K562 (cell line): ENCODE measurements at regions not wholly inside any gene's neighbourhood (a gene's known extent, or its start where the extent isn't known, plus 50 kb on each side); places are given as distances from the start of the nearest gene placed in this dataset.

ENCODE experiments used
- ATAC-seq: fragments of 200-7000 bp; cut with Tn5 transposase; 3 replicates; pipeline ENCODE4 v1.9.1; 2020; ENCODE audit warnings: moderate library complexity
- BruUV-seq: library from RNA; stranded (reverse); fragments of 400-500 nt; replicated peaks from 2 replicates; lab custom pipeline; 2021; lab: Mats Ljungman, UMichigan
- CTCF ChIA-PET: fragments of 300-600 bp; formaldehyde crosslinking; extraction: SDS; loops from one replicate; lab custom pipeline; 2021; ENCODE audit warnings: low intra/inter-chr PET ratio; lab: Yijun Ruan, JAX
- POLR2A ChIA-PET: fragments of 300-600, 350-650 bp; sonication (Branson Sonifier 250); formaldehyde crosslinking; extraction: SDS; loops from one replicate; lab custom pipeline; 2021; ENCODE audit warnings: antibody characterized with exemption, inconsistent platforms; lab: Yijun Ruan, JAX
- DNase-seq, 4 experiments: peaks; one replicate each; pipeline versions ENCODE4 v3.0.0 to v3.0.0-alpha.2; 2011 to 2018; ENCODE audit warnings: low spot score in 3 of 4, mixed read lengths in 3 of 4; ENCODE audit errors: extremely low read depth in 1 of 4
- FAIRE-seq: peaks from 2 replicates; lab custom pipeline; 2011; peaks lifted over from hg19 to GRCh38; lab: Jason Lieb, UNC
- H2AFZ ChIP-seq: 2 replicates; pipeline ENCODE4 v1.6.0; 2011; ENCODE audit warnings: low read depth, low read length, control low read depth, inconsistent platforms
- H3K27ac ChIP-seq: fragments of 200-600 bp; 3 replicates; pipeline ENCODE4 v1.8.0; 2011; ENCODE audit warnings: low read depth, mild to moderate bottlenecking, control low read depth, inconsistent platforms, low read length, moderate library complexity, mixed read lengths; ENCODE audit errors: extremely low read depth
- H3K27me3 ChIP-seq, 2 experiments: fragments of 300-600 bp in 1 of 2; 2 replicates in 1 of 2; 3 replicates in 1 of 2; pipeline versions ENCODE4 v1.6.0 to v1.8.0; 2011; ENCODE audit warnings: inconsistent platforms in 2 of 2, low read length in 2 of 2, mild to moderate bottlenecking in 1 of 2, mixed read lengths in 1 of 2, moderate library complexity in 1 of 2; ENCODE audit not compliant: control insufficient read depth in 2 of 2, insufficient read depth in 2 of 2
- H3K36me3 ChIP-seq: fragments of 300-600 bp; 3 replicates; pipeline ENCODE4 v1.8.0; 2011; ENCODE audit warnings: mild to moderate bottlenecking, low read length, inconsistent platforms; ENCODE audit not compliant: control insufficient read depth, insufficient read depth
- H3K4me1 ChIP-seq, 2 experiments: fragments of 200-600 bp in 1 of 2; replicated peaks in 1 of 2; 2 replicates in 1 of 2; 3 replicates in 1 of 2; pipeline versions ENCODE4 v1.5.1 to v1.8.0; 2011; ENCODE audit warnings: inconsistent platforms in 2 of 2, low read length in 2 of 2, mild to moderate bottlenecking in 1 of 2, mixed read lengths in 1 of 2, moderate library complexity in 1 of 2; ENCODE audit not compliant: control insufficient read depth in 2 of 2, insufficient read depth in 2 of 2
- H3K4me2 ChIP-seq: 2 replicates; pipeline ENCODE4 v1.6.1; 2011; ENCODE audit warnings: low read length, control low read depth, inconsistent platforms, mixed read lengths; ENCODE audit not compliant: insufficient read depth
- H3K4me3 ChIP-seq: fragments of 200-600 bp; sonication (generic), shearing (Covaris generic); 2 replicates; pipeline ENCODE4 v1.5.1; 2016; ENCODE audit warnings: control low read depth, inconsistent platforms
- H3K79me2 ChIP-seq: fragments of 200-600 bp; 3 replicates; pipeline ENCODE4 v1.8.0; 2011; ENCODE audit warnings: low read length, inconsistent platforms; ENCODE audit not compliant: control insufficient read depth, insufficient read depth
- H3K9ac ChIP-seq, 2 experiments: 2 replicates each; pipeline versions ENCODE4 v1.6.0 to v1.6.1; 2011; ENCODE audit warnings: low read depth in 2 of 2, low read length in 2 of 2, control low read depth in 1 of 2, inconsistent platforms in 1 of 2, mild to moderate bottlenecking in 1 of 2, mixed read lengths in 1 of 2; ENCODE audit not compliant: insufficient read depth in 1 of 2
- H3K9me1 ChIP-seq: one replicate; pipeline ENCODE4 v1.6.0; 2011; ENCODE audit warnings: inconsistent platforms, mild to moderate bottlenecking, low read length, moderate library complexity; ENCODE audit not compliant: control insufficient read depth, insufficient read depth
- H3K9me3 ChIP-seq: replicated peaks from 2 replicates; pipeline ENCODE4 v1.5.1; 2011; ENCODE audit warnings: low read depth, low read length, inconsistent platforms; ENCODE audit not compliant: control insufficient read depth, insufficient read depth
- H4K20me1 ChIP-seq: replicated peaks from 2 replicates; pipeline ENCODE4 v1.6.1; 2011; ENCODE audit warnings: low read length, inconsistent platforms, mixed read lengths; ENCODE audit not compliant: control insufficient read depth, insufficient read depth
- ARID3A ChIP-seq: IDR thresholded peaks from 2 replicates; pipeline ENCODE4 v1.6.1; 2012; ENCODE audit warnings: low read depth, low read length, improper control_type of control experiment, borderline replicate concordance
- RAD21 ChIP-seq, 2 experiments: fragments of 250-450 bp in 1 of 2; fragments of 450-650 bp in 1 of 2; sonication (Bioruptor Pico) in 1 of 2; formaldehyde crosslinking in 1 of 2; IDR thresholded peaks in 1 of 2; conservative IDR thresholded peaks in 1 of 2; 2 replicates each; pipeline versions ENCODE4 v1.4.0 to v1.8.0; 2020 to 2022; ENCODE audit warnings: mild to moderate bottlenecking in 2 of 2, moderate library complexity in 1 of 2
- REST ChIP-seq, 2 experiments: fragments of 450-650 bp; formaldehyde crosslinking in 1 of 2; IDR thresholded peaks; 2 replicates each; pipeline versions ENCODE4 v1.4.0 to v1.6.1; 2014 to 2020; ENCODE audit warnings: mild to moderate bottlenecking in 2 of 2, borderline replicate concordance in 1 of 2, low read depth in 1 of 2
- SMC3 ChIP-seq: conservative IDR thresholded peaks from 2 replicates; pipeline ENCODE4 v1.6.1; 2011; ENCODE audit warnings: low read depth, low read length, improper control_type of control experiment; ENCODE audit not compliant: insufficient read depth
- TFE3 ChIP-seq: fragments of 450-650 bp; formaldehyde crosslinking; IDR thresholded peaks from 2 replicates; pipeline ENCODE4 v1.4.0; 2020; ENCODE audit warnings: mild to moderate bottlenecking, mixed read lengths
- ZSCAN32 ChIP-seq: fragments of 450-650 bp; formaldehyde crosslinking; IDR thresholded peaks from 2 replicates; pipeline ENCODE4 v1.4.0; 2020; ENCODE audit warnings: mild to moderate bottlenecking, moderate library complexity
- WGBS: fragments of 100-300 bp; shearing (Covaris generic); methylation state at CpG from one replicate; pipeline ENCODE4 v1.1.6; 2016; ENCODE audit warnings: low coverage, mixed read lengths; ENCODE audit not compliant: insufficient coverage; ENCODE audit errors: missing lambda C conversion rate; 5-methylcytosine and 5-hydroxymethylcytosine counted together
- in situ Hi-C: fragments of 300-500 bp; cut with MboI; formaldehyde crosslinking; loops from 4 replicates; pipeline ENCODE4 v1.15.0; 2018; ENCODE audit warnings: inconsistent platforms, mixed read lengths
- intact Hi-C: fragments of 100-400 bp; cut with micrococcal nuclease; formaldehyde crosslinking; loops from 2 replicates; pipeline ENCODE4 v1.14.2; 2022

- in situ Hi-C loops (no loop called here), intact Hi-C loops (loop anchor here (1.0 to 2.0 kb wide), 2 partner anchors 36 to 55 kb away; no protein-coding TSS in a partner anchor)
- no peaks in the 10 kb centered on the region for H3K9me1 ChIP-seq
- 0% methylated on average over 4 of the region's 4 CpGs for WGBS
- H3K4me3 ChIP-seq, result no peak overlapping the region
- peak; percentile 45 to 80 (median 50) for DNase-seq
- H3K27ac ChIP-seq, result no peak overlapping the region
- ChIA-PET CTCF (interaction anchor here (0.6 to 2.1 kb wide), 4 partner anchors 36 to 244 kb away, joined by 3 to 8 read pairs (median 4); no protein-coding TSS in a partner anchor), POLR2A (no interaction called here)
- no peak overlapping the region for H2AFZ ChIP-seq
- no peak overlapping the region for H3K9ac ChIP-seq
- ATAC-seq, result peak; percentile 94
- FAIRE-seq, result peak; percentile 89
- H3K4me2 ChIP-seq, result no peak overlapping the region
- no peaks in the 10 kb centered on the region for H3K4me1 ChIP-seq
- BruUV-seq, result no TSS peak
- no peaks in the 10 kb centered on the region for H3K79me2 ChIP-seq
- no peaks in the 10 kb centered on the region for H3K36me3 ChIP-seq
- H4K20me1 ChIP-seq, result no peaks in the 10 kb centered on the region
- peaks cover 6 to 10% of the 10 kb centered on the region in 2 experiments; a peak in 2 of 5 replicates for H3K27me3 ChIP-seq
- no peaks in the 10 kb centered on the region for H3K9me3 ChIP-seq
- TF ChIP-seq REST (IDR thresholded peaks at IDR 0.05; ENCODE audit: borderline replicate concordance) (peak; percentile 59; the same call in 1 of the 2 replicates), REST (CRISPR knock-in tag; IDR thresholded peaks at IDR 0.05; ENCODE audit: low read depth) (no peak), SMC3 (peak; percentile 65), RAD21 (CRISPR knock-in tag; conservative IDR thresholded peaks at IDR 0.05 in 1 of 2, IDR thresholded peaks at IDR 0.05 in 1 of 2) (peak; percentile 85 to 86), ZSCAN32 (CRISPR knock-in tag) (no peak), ARID3A (0 out of 2 replicates have a peak, but pooled peaks have one; percentile 22), TFE3 (CRISPR knock-in tag) (0 out of 2 replicates have a peak, but pooled peaks have one; percentile 10)
Observed at GRCh38 chr6:79813854-79814709, 133.3 kb downstream of the ELOVL4 start.
